Heart right ventricle (tissue), 16 donors: ENCODE measurements at regions not wholly inside any gene's neighbourhood (a gene's known extent, or its start where the extent isn't known, plus 50 kb on each side); places are given as distances from the start of the nearest gene placed in this dataset.

Experiments
- ATAC-seq, 8 donors: fragments of 200-7000 bp; cut with Tn5 transposase; one replicate each; pipeline ENCODE4 v1.9.1; 2020; ENCODE audit warnings: mild to moderate bottlenecking in 8 of 8, moderate library complexity in 8 of 8, moderate number of reproducible peaks in 1 of 8
- DNase-seq, 2 donors: peaks; one replicate each; pipeline ENCODE4 v3.0.0-alpha.2; 2020
- H3K27ac ChIP-seq, 10 donors: fragments of 200-600 bp; sonication (generic) in 2 of 10; one replicate each; pipeline versions ENCODE4 v1.5.0 to v1.8.0; 2020 to 2022; ENCODE audit warnings: mild to moderate bottlenecking in 3 of 10
- H3K27me3 ChIP-seq, 7 donors: fragments of 200-600 bp; one replicate each; pipeline ENCODE4 v1.8.0; 2021 to 2022; ENCODE audit warnings: mild to moderate bottlenecking in 2 of 7
- H3K36me3 ChIP-seq, 9 donors: fragments of 200-600 bp; sonication (generic) in 1 of 9; one replicate each; pipeline versions ENCODE4 v1.5.0 to v1.8.0; 2020 to 2022; ENCODE audit warnings: mild to moderate bottlenecking in 2 of 9
- H3K4me1 ChIP-seq, 9 donors: fragments of 200-600 bp; sonication (generic) in 1 of 9; one replicate each; pipeline versions ENCODE4 v1.5.0 to v1.8.0; 2020 to 2022; ENCODE audit warnings: mild to moderate bottlenecking in 4 of 9
- H3K4me3 ChIP-seq, 10 donors: fragments of 200-600 bp; sonication (generic) in 2 of 10; one replicate each; pipeline versions ENCODE4 v1.5.0 to v1.8.0; 2020 to 2022; ENCODE audit warnings: mild to moderate bottlenecking in 7 of 10, moderate library complexity in 2 of 10
- H3K9me3 ChIP-seq, 11 donors: fragments of 200-600 bp in 10 of 11; sonication (generic) in 2 of 11; one replicate each; pipeline versions ENCODE4 v1.5.0 to v1.8.0; 2013 to 2022; ENCODE audit warnings: mild to moderate bottlenecking in 2 of 11, control low read depth in 1 of 11, moderate library complexity in 1 of 11
- WGBS, 2 donors: extraction: QIAGEN DNeasy Blood & Tissue Kit; methylation state at CpG; one replicate each; pipeline ENCODE4 v1.1.7; 2013; ENCODE audit warnings: inconsistent platforms in 1 of 2; 5-methylcytosine and 5-hydroxymethylcytosine counted together
- intact Hi-C, 10 donors: fragments of 100-400 bp; cut with DNase I; formaldehyde crosslinking; loops; one replicate each; pipeline versions ENCODE4 v1.11.1 to v1.14.2; 2022
- TF ChIP-seq, protein P1 (sequence below), 9 donors: fragments of 200-600 bp; sonication (generic) in 2 of 9; IDR thresholded peaks; one replicate each; pipeline versions ENCODE4 v1.5.0 to v1.8.0; 2021 to 2022; ENCODE audit warnings: antibody characterized with exemption in 9 of 9, mild to moderate bottlenecking in 5 of 9, moderate library complexity in 1 of 9
- donor health status: Arrhythmogenic right ventricular cardiomyopathy.
- donor health status: ischemic (EF 13 %, LVEDD 7.1; RV severe dilation, severe dysfunction).
- donor health status: healthy with polysubstance abuse.
- donor health status: DM: no; HTN: yes; CAD: no.
- donor health status: DM: no; HTN: no; CAD: no.
- donor health status: ischemic (EF 25% LVEDD 6.9; RV normal size, moderate dysfunction).
- donor health status: ischemic (EF 25% LVEDD 5.7; RV mildly dilated, moderate dysfunction).
- donor health status: healthy.
- donor health status: DM: yes; HTN: yes; CAD: no.
- donor health status: Ischemic cardiomyopathy.
- donor health status: ischemic (EF 35%, LVEDD 5.7; RV mildly dilated, moderate dysfunction).
- donor health status: nonischemic (EF 11% LVEDD 7.7; RV severe dilation, severe dysfunction).
- donor health status: DM: yes; HTN: yes; CAD: no.
- donor health status: PGD.
- donor health status: ischemic (EF 29% LVEDD 5.4; RV normal size, mild dysfunction).
- donor health status: nonischemic (EF 23%, LVEDD 6.1; RV moderate dilation, normal function).

DNA sequence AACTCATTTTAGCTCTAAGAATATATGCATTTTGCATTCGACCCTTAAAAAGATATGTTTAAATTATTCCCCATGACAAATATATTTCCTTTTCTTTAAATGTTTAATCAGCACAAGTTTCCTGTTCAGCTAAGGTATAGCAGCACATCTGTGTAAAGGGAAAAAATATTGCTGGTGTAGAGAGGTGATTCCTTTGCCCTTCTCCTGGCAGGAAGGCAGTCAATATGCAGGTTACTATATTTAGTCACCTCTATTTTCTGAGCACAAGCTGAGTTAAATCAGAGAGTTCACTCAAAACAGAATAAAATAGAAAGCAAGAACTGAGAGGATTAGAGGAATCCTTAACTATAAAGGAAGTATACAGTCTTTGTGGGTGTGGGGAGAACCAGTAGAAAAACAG, 274.4 kb upstream of the PCSK5 start:
- 37 to 45% methylated on average over 1 of the region's 1 CpG for WGBS, 2 donors
- intact Hi-C loops: loop anchor here in 1 of 10 donors (10.0 kb wide), 1 partner anchor 229 kb away; no protein-coding TSS in a partner anchor
- TF ChIP-seq, protein P1, sequence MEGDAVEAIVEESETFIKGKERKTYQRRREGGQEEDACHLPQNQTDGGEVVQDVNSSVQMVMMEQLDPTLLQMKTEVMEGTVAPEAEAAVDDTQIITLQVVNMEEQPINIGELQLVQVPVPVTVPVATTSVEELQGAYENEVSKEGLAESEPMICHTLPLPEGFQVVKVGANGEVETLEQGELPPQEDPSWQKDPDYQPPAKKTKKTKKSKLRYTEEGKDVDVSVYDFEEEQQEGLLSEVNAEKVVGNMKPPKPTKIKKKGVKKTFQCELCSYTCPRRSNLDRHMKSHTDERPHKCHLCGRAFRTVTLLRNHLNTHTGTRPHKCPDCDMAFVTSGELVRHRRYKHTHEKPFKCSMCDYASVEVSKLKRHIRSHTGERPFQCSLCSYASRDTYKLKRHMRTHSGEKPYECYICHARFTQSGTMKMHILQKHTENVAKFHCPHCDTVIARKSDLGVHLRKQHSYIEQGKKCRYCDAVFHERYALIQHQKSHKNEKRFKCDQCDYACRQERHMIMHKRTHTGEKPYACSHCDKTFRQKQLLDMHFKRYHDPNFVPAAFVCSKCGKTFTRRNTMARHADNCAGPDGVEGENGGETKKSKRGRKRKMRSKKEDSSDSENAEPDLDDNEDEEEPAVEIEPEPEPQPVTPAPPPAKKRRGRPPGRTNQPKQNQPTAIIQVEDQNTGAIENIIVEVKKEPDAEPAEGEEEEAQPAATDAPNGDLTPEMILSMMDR (IDR thresholded peaks at IDR 0.05): no peak

GRCh38 chr9:75616841-75617566, 273.5 kb upstream of the PCSK5 start:
- Histone ChIP-seq H3K36me3 (no peaks in the 10 kb centered on the region), H3K27ac (no peak overlapping the region), H3K9me3 (peaks cover 0 to 8% (median 0%) of the 10 kb centered on the region in 11 donors), H3K4me1 (peaks cover 0 to 18% (median 0%) of the 10 kb centered on the region in 9 donors), H3K4me3 (no peak overlapping the region), H3K27me3 (no peaks in the 10 kb centered on the region)
- 91 to 94% methylated on average over 3 of the region's 3 CpGs for WGBS, 2 donors
- no peak for DNase-seq
- intact Hi-C loops: loop anchor here in 1 of 10 donors (10.0 kb wide), 1 partner anchor 228 kb away; no protein-coding TSS in a partner anchor
- TF ChIP-seq, protein P1 (IDR thresholded peaks at IDR 0.05): no peak
- ATAC-seq: no peak

More for the DNA sequence above, 274.4 kb upstream of the PCSK5 start:
- peaks cover 0 to 8% (median 0%) of the 10 kb centered on the region in 11 donors for H3K9me3 ChIP-seq
- DNase-seq: no peak
- H3K27me3 ChIP-seq: no peaks in the 10 kb centered on the region
- no peaks in the 10 kb centered on the region for H3K36me3 ChIP-seq
- no peak for ATAC-seq
- no peak overlapping the region for H3K27ac ChIP-seq
- no peak overlapping the region for H3K4me3 ChIP-seq
- peaks cover 0 to 18% (median 0%) of the 10 kb centered on the region in 9 donors for H3K4me1 ChIP-seq

DNA sequence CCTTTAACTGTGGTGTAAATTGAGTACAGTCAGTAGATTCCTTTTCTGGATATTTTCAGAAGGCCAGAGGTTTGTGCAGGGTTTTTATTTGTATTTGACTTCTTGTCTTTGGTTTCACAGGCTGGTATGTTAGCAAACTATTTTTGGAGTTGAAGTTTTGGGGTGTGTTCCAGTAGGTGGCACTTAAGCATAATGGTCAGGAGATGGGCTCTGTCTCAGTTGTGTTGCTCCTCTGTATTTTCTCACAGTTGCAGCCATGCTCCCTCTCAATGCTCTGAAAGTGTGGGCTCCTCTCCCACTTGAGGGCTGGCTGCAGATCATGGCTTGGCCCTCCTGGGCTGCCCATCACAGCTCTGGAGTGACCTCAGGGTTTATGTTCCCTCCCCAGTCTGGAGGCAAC, 267.0 kb upstream of the PCSK5 start:
- Histone ChIP-seq H3K4me1 (peaks cover 0 to 9% (median 0%) of the 10 kb centered on the region in 9 donors), H3K27ac (no peak overlapping the region), H3K4me3 (no peak overlapping the region), H3K27me3 (no peaks in the 10 kb centered on the region), H3K36me3 (no peaks in the 10 kb centered on the region), H3K9me3 (peaks cover 0 to 8% (median 0%) of the 10 kb centered on the region in 11 donors)
- DNase-seq (no peak), ATAC-seq (peak in 3 of 8 donors; percentile 46 to 72 (median 57))
- intact Hi-C loops: loop anchor here in 5 of 10 donors (10.0 kb wide), 3 partner anchors 131 to 241 kb away; no protein-coding TSS in a partner anchor
- TF ChIP-seq, protein P1 (IDR thresholded peaks at IDR 0.05): peak in 4 of 9 donors; percentile 11 to 38 (median 21)

DNA sequence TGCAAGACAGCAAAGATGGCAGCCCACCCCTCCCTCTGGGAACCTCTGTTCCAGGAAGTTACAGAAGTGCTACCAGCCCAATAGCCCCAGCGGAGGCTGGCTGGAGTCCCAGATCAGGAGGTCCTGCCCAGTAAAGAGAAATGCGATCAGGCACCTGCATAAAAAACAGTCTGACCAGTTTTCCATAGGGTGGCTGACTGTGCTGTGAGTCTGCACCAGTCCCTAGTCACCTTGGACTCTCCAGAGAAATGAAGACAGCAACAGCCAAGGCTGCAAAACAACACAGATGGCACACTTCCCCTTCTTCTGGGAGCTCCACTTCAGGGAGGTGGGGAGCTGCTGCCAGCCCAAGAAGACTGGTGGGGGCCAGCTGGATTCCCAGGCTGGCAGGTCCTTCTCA, 265.5 kb upstream of the PCSK5 start:
- Histone ChIP-seq H3K4me1 (peaks cover 0 to 9% (median 0%) of the 10 kb centered on the region in 9 donors), H3K9me3 (peaks cover 0 to 5% (median 0%) of the 10 kb centered on the region in 11 donors), H3K27ac (no peak overlapping the region), H3K4me3 (no peak overlapping the region), H3K36me3 (no peaks in the 10 kb centered on the region), H3K27me3 (no peaks in the 10 kb centered on the region)
- 35 to 50% methylated on average over 2 of the region's 2 CpGs for WGBS, 2 donors
- DNase-seq (no peak), ATAC-seq (peak in 5 of 8 donors; percentile 11 to 68 (median 17))
- intact Hi-C loops: loop anchor here in 5 of 10 donors (10.0 kb wide), 3 partner anchors 130 to 240 kb away; no protein-coding TSS in a partner anchor
- TF ChIP-seq, protein P1 (IDR thresholded peaks at IDR 0.05): no peak
